ENCODE measurements at regions not wholly inside any gene's neighbourhood (a gene's known extent, or its start where the extent isn't known, plus 50 kb on each side); places are given as distances from the start of the nearest gene placed in this dataset.
"Not testable (repeated sequence)": the region's sequence is repeated elsewhere in the genome, so short reads cannot be mapped to it uniquely, and the experiment has no call there.

DNA sequence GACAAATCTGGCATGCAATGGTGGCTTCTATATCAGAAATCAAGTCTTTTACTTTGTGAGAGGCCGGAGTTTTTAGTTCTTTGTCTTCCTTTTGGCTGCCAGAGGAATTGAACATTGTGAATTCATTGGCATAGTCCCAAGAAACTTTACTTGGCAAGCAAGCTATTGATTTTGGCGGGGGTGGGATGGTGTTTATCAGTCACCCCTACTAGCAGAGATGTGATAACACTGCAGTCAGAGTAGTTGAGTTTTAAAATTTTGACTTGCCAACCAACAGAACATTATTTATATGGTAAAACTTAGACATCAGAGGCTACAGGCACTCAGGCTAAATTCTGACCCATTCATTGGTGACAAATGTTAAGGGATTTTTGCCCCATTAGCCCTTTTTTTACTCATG is 129.7 kb downstream of the FAM72C start:
- DNase-seq (ENCODE audit: low read depth), result not testable (repeated sequence)

DNA sequence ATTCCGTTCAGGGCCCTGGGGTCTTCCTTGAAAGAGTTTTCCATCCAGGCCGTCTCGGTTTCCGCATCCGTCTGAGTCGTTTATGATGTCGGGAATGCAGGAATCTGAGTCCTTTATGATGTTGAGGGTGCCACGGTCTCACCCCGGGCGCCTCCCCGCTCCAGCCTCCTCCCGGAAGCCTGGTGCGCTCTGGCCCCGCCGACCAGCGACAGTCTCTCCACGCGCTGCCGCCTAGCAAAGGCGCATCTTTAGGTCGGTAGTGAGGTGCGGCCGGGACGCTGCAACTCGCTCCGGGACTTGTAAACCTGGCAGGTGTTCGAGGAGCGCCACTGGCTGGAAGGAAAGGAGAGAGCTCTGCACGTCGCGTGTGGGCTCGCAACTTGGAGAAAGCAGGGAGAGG is 132.6 kb downstream of the FAM72C start:
- DNase-seq (ENCODE audit: low read depth), result not testable (repeated sequence)

DNA sequence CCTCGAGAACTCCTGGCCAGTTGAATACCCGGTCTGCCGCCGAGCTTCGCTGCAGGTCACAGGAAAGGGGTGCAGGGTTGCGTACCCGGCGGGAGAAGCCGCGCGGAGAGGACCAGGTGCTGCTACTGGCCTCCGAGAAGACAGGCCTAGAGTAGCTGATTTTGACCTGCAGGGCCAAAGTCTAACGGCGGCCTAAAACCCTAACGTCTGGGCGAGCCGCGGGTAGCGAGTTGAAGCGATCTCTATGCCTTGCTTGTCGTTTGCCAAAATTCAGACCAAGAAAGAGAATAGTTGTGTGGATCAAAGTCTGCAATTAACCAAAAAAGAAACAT is 133.2 kb downstream of the FAM72C start:
- DNase-seq (ENCODE audit: low read depth), result not testable (repeated sequence)

DNA sequence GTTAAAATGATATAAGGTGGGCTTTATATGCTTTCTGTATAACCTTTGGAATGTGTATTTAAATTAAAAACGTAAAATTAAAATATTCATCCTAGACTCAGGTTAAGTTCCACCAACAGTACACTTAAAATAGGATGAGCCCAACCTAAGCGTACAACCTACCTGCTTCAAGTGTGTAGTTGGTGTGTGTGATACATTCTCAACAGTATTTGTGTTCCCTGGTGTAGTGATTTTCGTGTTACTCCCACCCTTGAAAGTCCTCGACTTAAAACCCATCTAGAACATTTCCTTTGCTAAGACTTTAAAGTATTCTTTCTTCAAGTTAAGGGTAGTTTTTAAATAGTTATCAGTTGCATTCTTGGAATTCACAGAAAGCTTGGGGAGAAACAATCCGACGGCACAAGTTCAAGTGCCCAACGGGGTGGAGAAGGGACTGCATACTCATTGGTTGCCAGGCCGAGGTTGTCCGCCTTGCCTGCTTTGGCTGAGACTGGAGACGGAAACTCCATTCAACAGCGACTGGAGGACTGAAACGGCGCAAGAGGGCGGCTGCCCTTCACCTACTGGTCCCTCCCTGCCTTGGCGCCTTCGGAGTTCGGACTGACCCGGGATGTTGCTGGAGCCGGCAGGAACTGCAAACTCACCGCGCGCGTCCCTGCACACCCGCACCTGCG is 133.7 kb downstream of the FAM72C start:
- not testable (repeated sequence) for DNase-seq (ENCODE audit: low read depth)

DNA sequence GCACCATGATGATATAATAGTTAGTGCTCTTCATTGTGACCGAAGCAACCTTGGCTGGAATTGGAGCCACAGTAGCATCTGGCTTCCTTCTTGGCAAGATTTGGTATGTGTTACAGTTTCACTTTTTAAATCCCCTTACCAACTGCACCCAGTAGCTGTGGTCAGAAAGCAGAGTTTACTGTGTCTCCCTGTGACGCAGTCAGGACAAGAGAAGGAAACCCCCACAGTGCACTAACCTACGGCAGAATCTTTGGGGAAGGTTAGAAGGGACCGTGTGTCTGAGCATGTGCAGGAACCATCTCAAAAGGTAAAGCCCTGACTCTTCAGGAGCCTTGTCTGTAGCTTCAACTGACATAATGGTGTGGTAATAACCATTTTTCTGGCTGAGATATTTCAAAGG is 138.4 kb downstream of the FAM72C start:
- not testable (repeated sequence) for DNase-seq (ENCODE audit: low read depth)

DNA sequence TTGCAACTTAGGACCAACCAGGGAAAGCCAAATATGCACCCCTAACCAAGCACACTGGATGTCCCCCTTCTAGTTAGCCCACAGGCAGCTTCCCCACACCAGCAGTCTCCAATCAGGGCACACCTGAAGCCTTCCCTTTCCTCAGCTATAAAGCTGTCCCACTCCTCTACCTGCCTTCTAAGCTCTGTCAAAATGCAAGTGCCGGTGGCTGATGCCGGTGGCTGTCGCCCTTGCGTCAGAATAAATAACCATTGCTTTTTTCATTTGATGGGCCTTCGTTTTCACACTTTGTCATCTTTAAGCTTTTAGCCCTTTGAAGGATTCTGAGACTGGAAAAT is 139.4 kb downstream of the FAM72C start:
- DNase-seq (ENCODE audit: low read depth), result not testable (repeated sequence)

DNA sequence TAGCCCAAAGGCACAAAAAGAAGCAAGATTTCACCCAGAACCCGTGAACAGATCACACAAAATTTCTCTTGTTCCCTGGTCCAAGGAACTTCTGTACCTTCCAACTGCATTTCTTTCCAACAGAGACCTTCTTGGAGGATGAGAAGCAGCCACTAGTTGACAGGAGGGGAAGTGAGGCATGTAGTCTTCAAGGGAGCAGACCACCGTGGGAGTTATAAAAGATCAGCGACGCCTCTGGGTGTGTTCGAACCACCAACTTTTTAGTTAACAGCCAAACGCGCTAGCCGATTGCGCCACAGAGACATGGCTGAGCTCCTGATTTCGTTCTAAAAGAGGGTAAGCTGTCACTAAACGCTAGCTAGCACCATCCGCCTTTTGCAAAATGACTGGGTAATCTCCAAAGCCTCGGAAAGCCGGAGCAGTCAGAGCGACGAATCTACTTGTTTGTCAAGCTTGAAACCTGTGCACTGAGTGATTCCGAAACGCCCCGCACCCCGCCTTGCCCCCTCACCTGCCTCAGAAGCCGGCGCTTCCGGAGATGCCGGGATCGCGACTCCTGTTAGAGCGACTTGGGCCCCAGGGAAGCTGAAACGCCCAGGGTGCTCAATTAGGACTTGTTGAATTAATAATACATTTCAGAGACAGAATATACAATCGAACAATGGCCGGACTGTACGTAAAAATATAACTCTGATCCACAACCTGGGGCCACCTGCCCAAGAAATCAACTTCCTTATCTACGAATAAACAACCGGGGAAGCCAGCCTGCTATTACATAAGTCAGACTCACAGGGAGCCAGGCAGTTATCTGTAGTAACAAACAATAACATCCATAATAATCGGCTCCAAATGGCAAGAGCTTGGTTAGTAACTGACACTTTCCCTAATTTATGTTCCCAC is 140.1 kb downstream of the FAM72C start:
- not testable (repeated sequence) for DNase-seq (ENCODE audit: low read depth)

DNA sequence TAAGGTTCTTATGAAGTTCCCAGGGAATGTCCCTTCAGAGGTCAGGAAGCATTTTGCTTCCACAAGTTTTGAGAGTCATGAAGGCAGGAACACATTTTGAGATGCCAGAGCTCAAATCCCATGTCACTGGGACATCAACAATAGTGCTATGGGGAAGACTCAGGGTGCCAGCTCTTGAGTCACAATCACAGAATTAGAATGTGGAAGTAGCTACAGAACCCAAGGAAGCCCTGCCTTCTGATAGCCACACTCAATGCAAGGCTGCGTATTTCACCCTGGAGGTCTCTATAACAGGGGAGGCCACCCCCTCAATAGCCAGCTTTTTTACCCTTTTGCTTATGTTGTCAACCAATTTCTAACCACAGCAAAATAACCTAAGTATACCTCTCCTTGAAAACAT is 145.6 kb downstream of the FAM72C start:
- DNase-seq (ENCODE audit: low read depth), result not testable (repeated sequence)

DNA sequence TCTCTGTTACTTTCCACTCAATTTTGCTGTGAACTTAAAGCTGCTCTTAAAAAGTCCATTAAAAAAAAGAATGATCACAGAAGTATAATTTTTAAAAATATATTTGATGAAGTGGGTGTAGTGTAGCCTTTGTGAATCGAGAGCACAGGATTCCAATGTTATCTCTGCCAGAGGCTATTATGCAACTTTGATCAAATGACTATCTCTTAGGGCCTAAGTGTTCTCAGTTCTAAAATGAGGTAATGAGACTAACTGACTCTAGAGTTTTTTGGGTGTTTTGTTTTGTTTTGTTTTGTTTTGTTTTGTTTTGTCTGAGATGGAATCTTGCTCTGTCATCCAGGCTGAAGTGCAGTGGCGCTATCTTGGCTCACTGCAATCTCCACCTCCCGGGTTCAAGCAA is 147.5 kb downstream of the FAM72C start:
- DNase-seq (ENCODE audit: low read depth), result not testable (repeated sequence)

DNA sequence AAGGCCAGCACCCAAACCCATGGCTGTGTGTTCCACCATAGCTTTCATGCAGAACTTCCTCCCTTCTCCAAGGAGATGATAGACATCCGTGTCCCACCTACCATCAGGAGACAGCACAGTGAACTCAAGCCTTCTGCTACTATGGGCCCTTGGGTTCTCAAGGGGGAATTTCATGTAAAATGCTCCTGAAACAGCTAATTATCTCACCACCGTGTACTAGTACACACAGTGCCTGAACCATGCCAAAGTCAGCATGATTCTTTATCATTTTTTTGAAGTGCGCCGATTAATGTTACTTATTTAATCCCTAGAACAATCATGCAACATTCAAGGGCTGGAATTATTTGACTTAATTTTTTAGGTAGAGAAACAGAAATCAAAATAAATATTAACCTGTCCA is 151.7 kb downstream of the FAM72C start:
- DNase-seq (ENCODE audit: low read depth), result not testable (repeated sequence)

DNA sequence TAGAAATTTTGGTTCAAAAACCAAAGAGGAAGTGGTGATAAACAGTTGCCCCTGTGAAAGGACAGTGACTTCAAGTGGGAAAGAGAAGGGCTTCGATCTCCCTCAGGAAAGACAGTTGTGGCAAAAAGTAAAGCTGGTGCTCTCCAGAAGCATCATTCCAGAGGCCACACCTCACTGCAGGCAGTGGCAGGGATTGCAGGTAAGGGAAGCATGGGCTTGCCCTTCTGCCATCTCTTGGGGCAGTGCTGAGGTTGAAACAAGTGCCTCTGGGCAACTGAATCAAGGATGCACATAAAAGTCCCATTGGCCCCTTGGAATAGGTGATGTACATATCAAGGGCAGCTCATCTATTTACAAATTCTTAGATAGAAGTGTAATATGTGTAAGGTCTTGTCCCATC is 155.4 kb downstream of the FAM72C start:
- not testable (repeated sequence) for DNase-seq (ENCODE audit: low read depth)

DNA sequence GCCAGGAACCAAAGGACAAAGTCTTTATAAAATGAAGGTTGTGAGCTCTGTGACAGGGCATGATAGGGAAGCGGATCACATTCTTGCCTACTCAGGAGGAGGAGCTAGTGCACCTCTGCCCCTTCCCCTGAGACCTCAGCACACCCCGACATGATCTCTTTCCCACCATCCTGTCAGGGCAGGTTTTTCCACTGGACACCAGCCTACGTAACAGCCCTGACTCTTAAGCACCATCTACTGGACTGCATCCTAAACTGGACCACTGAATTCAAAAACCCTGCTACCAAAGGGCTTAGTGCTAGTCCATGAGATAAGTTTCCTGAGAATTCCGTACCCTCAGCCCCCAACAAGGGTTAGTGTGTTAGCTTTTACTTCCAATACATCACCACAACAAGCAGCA is 166.4 kb downstream of the FAM72C start:
- not testable (repeated sequence) for DNase-seq (ENCODE audit: low read depth)

DNA sequence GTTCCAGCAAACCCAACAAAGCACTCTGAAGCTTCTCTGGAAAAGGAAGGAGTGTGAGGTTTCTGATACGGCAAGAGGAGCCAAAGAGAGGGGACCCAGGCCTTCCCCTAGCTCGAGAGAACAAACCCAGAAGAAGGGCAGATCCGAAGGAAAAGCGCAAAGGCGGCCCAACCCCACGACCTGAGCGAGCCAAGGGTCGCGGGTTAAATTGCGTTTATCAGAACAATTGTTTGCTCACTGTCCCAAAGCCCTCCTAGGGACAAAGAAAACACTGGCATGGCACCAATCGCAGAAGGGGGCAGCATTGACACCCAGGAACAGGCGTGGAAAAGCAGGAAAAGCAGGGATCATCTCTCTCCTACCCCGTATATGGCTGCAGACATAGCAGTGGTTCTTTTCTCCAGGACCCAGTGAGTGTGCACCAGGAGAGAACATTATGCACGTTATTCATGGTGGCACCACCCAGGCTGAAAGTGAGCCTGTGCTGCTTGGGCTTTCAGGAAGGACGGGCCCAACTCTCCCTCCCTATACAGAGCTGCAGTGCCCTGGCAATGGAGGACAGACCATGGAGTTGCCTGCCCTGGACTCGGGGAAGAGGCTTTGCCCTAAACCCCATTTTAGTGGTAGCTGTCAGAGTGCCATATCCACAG is 167.0 kb downstream of the FAM72C start:
- DNase-seq (ENCODE audit: low read depth), result not testable (repeated sequence)

DNA sequence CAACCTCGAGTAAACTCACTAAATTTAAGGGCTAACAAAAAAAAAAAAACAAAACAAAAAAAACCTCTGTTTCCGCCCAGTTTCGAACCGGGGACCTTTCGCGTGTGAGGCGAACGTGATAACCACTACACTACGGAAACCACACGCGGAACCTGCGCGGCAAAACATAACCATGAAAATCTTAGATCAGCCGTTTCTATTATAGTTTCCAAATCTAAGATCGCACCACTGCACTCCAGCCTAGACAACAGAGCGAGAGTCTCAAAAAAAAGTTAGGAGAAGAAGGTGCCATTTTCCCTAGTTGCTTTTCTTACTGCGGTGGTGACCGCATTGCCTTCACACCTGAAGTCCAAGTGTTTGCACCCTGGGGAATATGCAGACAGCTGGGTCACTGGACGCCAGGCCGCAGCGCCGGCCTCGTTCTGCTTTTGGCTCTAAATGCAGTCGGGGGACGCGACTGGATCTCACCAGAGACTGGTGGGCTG is 167.8 kb downstream of the FAM72C start:
- DNase-seq (ENCODE audit: low read depth), result not testable (repeated sequence)

DNA sequence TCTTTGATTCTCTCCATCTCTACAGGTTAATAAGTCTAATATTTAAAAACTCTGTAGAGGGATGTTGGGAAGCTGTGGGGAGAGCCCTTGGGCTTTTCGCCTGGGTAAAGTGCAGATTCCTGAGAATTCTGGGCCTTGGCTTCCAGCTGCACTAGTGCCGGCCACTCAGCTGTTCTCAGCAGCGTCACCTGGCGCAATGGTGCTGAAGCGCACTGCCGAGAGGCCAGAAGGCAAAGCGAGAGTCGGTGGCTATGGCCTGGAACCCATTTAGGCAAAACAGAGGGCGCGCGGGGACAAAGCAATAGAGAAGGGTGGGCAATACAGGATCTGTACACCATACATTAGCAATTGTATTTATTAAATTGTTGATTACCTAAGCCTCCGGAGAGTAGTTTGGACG is 168.7 kb downstream of the FAM72C start:
- DNase-seq (ENCODE audit: low read depth), result not testable (repeated sequence)

DNA sequence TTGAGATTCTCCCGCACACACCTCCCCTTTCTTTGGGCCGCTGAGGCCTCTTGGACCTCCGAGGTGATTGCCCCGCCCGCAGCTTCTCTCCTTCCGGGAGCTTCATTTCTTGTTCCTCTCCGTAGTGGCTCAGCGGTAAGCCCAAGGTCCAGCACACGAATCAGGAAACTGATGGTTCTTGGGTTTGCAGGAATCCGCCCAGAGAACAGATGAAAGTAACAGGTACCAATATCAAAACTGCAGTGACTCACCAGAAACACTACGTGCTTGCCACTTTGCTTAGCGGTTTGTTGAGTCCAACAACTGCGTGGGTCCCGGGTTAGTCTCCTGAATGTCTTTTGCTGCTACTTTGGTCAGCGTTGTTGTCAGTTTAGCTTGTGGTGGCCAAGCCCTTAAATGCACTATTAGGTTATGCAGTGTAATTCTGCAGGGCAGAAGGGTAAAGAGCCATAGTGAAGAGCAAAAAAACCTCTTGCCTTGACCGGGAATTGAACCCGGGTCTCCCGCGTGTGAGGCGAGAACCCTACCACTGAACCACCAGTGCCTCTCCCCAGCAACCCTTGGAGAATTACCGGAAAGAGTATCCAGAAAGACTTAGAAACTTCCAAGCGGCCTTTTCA is 172.1 kb downstream of the FAM72C start:
- not testable (repeated sequence) for DNase-seq (ENCODE audit: low read depth)

DNA sequence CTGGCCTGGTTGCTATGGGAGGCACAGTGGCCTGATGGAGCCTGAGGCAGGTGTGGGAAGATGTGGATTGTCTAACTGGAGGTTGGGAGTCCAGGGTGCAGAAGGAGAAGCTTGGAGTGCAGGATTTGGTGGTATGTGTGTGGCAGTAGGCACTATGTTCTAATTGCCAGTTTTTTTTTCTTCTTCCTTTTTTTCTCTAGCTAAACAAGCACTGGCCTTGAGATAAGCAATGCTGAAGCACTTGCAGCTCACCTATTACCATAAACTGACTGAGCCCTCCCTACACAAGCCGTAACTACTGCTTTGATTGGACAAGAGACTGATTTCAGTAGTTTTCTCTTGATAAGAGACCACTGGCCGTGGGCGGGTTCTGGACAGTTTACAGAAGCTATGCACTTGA is 175.4 kb downstream of the FAM72C start:
- not testable (repeated sequence) for DNase-seq (ENCODE audit: low read depth)

DNA sequence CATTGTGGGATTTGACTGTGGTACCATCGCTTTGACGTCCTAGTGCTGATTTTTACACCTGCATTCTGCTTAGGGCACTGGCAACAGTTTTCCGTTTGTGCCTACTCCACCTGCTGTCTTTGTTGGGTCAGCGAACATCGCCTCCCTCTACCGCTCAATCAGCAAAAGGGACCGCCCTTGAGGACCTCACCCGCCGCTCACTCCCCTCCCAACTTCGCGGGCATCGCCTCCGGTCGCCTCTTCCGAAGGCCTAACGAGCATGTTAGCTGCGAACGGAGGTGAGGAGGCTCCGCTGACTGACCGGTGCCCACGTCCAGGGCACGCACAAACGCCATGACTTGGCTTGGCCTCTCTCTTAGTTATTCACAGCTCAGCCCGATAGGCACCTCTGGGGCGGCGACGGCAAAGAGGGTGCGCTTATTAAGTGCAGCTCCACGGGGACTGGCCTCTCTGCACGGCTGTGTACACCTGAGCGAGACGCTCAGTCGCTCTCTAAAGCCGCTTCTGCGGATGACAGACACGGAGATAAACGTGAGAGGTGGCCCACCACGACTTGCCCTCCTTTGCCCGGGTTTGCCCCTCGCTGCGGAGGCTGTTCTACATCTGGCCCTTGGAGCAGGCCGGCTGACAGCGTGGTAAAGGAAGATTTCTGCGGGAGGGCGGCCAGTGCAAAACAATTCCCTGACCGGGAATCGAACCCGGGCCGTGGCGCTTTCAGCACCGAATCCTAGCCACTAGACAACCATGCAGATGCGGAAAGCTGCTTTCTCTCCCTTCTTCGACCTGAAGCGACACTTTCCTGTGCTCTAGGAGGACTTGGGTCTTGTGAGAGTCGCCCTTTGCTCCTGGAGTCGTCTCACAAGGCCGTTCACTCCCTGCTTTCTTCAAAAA is 179.5 kb downstream of the FAM72C start:
- not testable (repeated sequence) for DNase-seq (ENCODE audit: low read depth)

DNA sequence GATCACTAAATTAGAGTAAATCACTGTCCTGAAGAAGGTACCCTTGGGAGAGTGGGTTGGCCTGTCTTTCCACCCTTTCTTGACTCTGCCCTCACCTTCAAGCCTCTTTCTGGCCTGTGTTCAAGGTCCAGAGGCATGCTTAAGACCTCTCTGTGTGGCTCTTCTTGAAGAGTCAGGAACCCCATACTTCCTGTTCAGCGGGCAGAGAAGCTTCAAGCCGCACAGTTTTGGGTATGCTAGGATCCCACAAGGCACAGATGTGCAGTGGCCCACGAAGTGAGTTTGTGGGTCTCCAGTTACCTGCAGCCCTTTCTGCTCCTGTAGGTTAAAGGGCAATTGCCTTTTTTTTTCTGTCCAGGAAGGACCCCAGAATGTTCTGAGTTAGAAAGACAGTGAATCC is 185.4 kb downstream of the FAM72C start:
- DNase-seq (ENCODE audit: low read depth), result not testable (repeated sequence)

DNA sequence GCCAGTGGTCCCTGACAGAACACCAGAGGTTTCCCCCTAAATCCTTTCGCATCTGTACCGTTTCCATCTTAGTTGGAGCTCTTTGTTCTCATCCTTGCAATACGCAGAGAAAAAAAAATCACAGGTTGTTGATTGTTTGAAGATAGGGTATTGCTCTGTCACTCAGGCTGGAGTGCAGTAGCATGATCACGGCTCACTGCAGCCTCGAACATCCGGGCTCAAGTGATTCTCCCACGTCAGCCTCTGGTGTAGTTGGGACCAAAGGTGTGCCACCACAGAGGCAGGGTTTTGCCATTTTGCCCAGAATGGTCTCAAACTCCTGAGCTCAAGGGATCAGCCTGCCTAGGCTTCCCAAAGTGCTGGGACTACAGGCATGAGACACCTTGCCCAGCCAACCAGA is 185.9 kb downstream of the FAM72C start:
- not testable (repeated sequence) for DNase-seq (ENCODE audit: low read depth)

DNA sequence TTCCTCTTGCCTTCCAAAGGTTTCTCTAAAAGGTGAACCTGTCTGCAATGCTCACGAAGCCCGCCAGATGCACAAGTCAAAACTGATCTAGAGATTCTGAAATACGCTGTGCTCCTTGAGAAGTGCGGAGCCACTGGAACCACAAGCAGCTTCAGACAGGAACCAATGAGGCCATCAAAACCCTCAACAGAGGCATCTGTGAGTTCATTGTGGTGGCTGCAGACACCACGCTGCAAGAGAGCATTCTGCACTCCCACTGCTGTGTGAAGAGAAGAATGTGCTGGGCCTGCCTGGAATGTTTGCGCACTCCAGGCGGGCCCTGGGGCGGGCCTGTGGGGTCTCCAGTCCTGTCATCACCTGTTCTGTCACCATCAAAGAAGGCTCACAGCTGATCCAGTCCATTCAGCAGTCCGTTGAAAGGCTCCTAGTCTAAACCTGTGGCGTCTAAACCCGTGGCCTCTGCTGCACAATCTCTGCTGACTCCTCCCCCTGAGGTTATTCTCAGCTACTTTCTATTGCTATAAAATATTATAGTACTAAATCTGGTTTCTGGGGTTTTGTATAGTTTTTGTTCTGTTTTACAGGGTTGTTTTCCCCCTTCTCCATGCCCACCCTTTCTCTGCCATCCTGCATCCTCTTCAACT is 187.4 kb downstream of the FAM72C start:
- not testable (repeated sequence) for DNase-seq (ENCODE audit: low read depth)

All from stimulated activated CD8-positive, alpha-beta memory T cell treated with anti-CD3 and anti-CD28 coated beads, Interleukin-12 subunit alpha, Interleukin-12 subunit beta, amount 100 ng/mL, for 1 hour (primary cell).